ENCODE measurements at regions not wholly inside any gene's neighbourhood (a gene's known extent, or its start where the extent isn't known, plus 50 kb on each side); places are given as distances from the start of the nearest gene placed in this dataset.

DNA sequence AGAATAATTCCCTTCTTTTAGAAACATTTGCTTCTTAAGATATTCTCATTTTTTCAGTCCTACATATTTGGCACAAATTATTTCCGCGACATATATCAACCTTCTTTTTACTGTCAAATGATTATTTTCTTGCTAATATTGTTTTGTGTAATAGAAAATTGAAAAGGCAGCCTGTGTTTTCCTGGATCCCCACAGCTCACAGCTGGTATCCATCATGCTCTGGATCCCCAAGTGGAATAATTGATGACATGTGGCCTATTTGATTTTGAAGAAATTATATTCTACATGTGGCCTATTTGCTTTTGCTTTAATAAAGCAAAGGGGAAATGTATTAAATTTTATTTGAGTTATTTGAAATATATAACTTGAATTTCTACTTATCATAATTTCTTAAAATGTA, 199.4 kb upstream of the LUZP2 start:
- DNase-seq (ENCODE audit: low read depth in 4 of 4, low spot score in 3 of 4), result no peak

DNA sequence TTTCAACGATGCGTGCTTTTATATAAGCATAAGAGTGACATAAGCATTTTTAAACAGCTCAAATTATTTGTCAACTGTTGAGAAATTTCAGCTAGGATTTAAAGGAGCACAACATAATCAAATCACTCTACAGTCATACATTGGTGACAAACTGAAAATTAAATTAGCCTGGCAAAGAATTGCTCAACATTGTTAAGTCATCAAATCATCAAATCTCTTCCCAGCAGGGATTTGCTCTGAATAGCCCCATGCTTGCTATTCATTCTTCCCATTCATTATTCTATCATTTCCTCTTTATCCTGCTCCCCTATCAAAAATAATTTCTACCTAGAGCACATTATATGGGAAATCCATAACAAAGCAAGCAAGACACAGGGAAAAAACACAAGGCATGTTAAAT, 198.7 kb upstream of the LUZP2 start:
- DNase-seq (ENCODE audit: low read depth in 4 of 4, low spot score in 3 of 4), result no peak

DNA sequence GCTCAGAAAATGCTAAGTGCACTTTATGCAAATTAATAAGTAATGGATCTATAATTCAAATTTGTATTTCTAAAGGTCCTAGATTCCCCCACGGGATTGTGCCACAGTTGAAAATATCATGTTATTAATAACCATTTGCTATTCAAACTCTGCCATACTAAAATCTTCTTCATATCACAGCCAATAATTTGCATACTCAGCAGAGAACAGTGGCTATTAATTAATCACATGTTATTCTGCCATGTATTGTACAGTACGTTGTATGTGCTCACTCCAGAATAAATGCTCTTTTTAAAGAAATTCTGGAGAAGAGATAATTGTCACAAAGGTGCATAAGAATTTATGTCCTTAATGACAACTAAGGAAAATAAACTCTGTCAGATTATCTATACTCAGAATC, 184.9 kb upstream of the LUZP2 start:
- DNase-seq (ENCODE audit: low read depth in 4 of 4, low spot score in 3 of 4), result no peak

DNA sequence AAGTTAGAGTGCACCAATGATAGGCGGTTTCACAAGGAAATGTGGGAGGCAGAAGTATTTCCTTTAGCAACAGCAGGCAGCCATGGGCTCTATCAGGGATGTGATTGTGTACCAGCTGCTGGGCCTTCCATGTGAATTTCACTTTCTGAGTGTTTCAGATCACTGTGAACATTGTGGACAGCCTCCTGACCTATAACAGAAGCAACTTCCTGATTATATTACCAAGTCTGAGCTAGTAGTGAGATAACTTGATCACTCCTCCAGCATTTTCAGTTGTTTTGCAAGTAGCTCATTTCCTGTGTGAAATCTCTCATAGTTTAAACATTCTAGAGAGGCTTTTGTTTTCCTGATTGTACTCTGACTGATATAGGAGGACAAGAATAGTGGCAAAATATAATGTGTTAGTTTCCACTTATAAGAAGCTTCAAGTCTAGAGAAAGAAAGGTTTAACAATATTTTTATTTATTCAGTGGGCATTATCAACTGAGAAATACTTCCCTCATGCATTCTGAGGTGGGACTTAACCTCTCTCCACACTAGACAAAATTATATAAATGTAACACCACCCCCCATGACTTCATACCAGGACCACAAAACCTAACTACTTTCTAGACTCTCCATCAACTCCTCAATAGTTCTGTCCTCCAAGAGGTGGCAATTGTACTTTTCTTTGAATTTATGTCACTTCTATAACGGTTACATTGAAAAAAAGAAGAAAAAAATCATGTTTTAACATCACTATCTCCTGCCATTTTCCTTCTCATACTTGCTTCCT, 184.2 kb upstream of the LUZP2 start:
- DNase-seq (ENCODE audit: low read depth in 4 of 4, low spot score in 3 of 4), result no peak

DNA sequence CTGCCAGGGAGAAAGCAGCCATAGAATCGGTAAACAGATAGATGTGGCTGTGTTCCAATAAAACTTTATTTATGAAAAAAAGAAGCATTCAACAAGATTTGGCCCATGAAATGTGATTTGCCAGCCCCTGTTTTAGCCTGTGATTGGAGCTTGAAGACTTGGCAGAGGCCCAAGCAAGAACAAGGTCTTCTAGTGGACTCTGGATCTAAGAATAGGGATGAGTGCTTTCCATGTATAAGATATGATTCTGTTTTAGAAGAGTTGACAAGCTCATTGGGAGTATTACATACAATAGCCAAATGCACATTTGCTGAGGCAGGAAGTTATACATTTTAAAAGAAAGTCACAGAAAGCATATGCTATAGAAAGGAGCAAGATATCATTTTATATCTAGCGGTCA, 175.6 kb upstream of the LUZP2 start:
- no peak for DNase-seq (ENCODE audit: low read depth in 4 of 4, low spot score in 3 of 4)

DNA sequence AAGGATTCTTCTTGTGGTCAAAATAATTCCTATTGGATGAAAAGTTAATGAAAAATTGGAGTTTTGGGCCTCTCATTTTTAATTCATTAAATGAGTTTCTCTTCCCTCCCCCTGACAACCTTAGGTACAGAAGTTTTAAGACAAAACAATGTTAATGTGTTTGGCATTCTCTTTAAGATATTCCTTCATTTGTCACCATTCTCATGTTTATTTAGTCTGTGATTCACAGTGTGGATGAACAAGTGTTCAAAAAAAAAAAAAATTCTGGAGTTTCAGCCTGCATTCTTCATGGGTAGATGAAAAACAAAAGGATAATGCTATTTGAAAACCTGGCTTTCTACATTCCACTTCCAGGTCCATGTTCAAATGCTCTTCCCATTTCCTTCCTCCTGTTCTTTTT, 172.6 kb upstream of the LUZP2 start:
- DNase-seq (ENCODE audit: low read depth in 4 of 4, low spot score in 3 of 4), result no peak

DNA sequence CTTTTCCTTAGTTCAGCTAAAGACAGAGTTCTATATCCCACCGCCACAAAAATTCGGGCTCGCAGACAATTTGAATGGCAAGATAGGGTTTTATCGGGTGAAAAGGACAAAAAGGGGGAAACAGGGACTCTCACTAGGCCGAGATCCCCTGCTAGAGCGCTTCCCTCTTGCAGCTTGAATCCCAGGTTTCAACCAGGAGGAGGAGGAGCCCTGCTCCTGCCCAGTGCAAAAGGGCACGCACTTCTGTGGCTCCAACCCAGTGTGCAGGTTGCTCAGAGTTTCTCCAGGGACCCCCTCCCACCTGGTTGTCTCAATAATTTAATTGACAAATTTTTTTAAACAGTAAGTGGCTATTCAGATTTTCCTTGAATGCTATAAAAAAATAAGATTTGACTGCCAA, 152.6 kb upstream of the LUZP2 start:
- no peak for DNase-seq (ENCODE audit: low read depth in 4 of 4, low spot score in 3 of 4)

DNA sequence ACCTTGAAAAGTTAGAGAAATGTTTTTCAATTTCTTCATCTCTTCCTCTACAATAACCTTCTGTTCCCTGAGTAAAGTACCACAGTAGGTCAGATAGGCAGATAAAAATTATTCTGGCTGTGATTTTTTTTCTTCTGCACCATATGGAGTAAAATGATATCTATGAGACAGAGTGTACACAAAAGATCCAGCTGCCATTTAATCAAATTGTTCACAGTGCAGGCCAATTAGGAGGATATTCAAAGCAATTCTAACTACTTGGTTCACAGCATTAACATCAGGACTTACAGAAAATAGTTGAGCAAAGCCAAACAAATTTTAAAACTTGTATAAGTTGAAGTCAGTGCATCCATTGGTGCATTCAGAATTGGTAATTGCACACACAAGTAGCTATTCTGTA, 147.9 kb upstream of the LUZP2 start:
- DNase-seq (ENCODE audit: low read depth in 4 of 4, low spot score in 3 of 4), result no peak

DNA sequence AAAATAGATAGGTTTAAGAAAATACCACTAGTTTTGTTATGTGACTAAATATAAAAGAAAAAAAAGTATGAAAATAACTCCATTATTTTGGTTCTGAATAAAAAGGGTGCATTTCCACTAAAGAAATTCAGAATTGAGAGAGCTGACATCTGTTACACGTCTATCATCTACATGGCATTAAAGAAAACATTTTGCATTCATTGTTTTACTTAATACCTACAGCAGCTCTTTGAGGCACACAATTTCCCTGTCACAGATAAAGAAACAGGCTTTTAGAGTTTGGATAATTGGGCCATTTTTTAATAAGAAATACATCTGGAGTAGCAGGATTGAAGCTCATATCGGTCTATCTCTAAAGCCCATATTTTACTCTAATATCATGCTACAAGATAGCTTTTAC, 145.7 kb upstream of the LUZP2 start:
- no peak for DNase-seq (ENCODE audit: low read depth in 4 of 4, low spot score in 3 of 4)

DNA sequence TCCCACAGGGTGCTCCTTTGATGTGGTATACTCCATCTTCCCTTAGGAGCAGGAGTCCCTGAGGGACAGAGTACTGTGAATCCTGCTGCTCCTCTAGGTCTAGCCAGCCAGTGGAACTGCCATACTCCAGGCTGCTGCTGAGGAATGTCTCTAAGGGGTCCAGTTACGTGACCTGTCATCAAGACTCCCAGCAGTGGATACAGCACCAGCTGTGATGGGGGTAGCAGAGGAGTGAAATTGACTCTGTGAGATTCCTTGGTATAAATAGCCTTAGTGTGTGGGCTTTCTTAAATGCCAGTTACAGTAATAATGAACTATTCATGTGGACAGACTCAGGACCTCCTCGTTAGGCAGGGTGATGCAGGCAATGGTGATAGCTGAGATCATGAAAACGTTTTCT, 140.4 kb upstream of the LUZP2 start:
- DNase-seq (ENCODE audit: low read depth in 4 of 4, low spot score in 3 of 4), result no peak

DNA sequence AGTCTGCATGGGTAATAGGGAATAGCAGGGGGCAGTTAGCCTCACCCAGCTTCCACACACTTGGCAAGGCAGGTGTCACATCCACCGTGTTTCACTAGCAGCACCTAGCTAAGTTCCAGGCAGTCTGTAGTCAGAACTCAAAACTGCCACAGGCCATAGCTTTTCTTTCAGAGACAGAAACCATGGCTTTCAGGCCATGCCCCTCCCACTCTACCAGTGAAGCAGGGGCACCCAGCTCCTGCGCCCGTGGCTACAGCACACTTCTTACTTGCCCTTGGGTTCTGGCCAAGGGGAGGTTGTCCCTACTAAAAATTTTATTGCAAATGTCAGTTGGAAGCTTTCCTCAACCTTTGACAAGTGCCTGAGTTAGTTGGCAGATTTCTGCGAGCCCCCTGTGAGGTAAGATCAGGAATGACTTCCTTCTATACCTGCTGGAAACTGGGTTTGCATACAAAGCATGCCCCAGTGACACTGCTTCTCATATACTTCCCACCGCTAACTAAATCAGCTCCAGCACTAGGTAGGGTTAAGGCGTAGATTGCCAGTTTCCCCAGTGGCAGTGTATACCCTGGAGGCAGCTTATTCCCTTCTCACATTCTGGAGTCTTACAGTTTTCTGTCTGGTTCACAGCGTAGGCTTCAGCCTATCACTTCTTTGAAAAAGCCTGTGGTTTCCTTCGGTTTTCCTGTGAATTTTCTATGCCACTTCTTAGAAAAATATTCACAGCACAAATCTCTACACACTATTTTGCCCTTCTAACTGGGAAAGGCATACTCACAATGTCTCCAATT, 139.0 kb upstream of the LUZP2 start:
- DNase-seq (ENCODE audit: low read depth in 4 of 4, low spot score in 3 of 4), result no peak

DNA sequence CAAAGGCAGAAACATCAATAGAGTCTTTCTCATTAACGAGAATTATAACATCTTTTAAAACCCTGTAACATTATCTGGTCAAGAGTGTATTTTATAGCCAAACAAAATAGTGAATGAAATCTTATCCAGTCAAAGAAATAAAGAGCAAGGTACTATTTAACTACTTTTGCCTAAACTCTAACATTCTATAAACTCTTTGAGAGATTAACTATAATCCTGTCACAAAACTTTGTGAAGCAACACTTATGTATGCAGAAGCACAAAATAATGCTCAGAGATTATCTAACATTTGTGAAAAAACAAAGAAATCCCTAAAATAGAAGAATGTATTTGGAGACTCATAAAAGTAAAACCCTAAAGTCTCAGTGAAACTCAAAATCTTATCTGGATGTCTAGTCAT, 124.4 kb upstream of the LUZP2 start:
- DNase-seq (ENCODE audit: low read depth in 4 of 4, low spot score in 3 of 4), result no peak

DNA sequence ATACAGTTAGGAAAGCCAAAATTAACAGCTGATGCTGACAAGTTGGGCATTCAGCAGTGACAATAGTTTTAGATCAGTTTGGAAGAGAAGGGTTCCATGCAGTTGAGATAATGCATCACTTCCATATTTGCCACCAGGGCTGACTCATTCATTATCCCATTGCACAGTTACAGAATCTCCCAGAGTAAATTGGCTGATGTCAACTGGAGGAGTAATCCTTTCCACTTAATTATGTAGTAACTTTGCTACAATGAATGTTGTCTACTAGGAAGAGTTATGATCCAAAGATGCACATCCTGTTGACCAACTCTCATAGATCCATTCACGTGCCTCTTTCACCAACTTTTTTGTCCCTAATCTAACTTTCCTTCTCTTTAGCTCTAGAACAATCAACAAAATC, 123.3 kb upstream of the LUZP2 start:
- no peak for DNase-seq (ENCODE audit: low read depth in 4 of 4, low spot score in 3 of 4)

DNA sequence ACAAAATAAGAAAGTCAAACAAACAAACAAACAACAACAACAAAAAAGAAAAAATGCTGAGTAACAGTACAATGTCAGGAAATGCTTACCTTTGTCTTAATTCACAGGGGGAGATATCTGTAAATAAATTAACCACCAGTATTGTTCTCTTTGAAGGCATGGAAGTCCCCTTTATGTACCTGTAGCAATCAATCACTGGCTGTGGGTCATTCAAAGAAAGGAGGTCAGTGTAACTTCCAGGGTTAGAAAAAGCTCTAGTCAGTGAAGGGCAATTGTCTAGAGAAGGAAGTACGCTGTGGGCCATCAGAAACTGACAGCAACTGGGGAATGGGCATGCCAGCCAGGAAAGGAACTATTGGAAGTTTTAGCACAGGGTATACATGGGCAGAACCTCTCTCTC, 121.5 kb upstream of the LUZP2 start:
- no peak for DNase-seq (ENCODE audit: low read depth in 4 of 4, low spot score in 3 of 4)

DNA sequence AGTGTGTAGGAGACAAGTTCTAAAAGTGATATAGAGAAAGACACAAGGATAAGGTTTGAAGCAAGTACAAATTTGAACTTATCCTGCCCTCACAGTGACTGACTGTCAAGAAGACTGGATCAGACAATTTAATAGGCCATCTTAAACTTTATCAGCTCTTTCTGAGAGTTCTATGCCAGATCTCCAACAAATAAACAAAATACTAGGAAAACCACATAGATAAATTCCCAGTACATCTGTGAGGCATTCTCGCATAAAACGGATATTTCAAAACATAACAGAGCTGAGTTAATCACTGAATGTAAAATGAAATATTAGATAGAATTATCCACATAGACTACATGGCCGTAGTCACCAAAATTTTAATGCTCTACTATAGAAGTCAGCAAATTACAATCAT, 120.9 kb upstream of the LUZP2 start:
- DNase-seq (ENCODE audit: low read depth in 4 of 4, low spot score in 3 of 4), result no peak

DNA sequence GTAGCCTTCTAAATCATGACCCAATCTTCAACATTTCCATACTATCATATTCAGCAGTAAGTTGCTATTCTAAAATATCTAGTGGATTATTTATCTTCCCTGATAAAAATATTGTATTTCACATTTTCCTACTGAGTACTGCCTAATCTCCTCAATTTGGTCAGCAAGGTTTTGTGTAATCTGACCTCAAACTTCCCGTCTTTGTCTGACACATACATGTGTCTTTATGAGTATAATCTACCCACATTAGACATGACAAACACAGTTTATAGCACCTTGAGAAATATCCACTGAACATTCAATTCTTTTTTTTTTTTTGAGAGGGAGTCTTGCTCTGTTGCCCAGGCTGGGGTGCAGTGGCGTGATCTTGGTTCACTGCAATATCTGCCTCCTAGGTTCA, 113.7 kb upstream of the LUZP2 start:
- DNase-seq (ENCODE audit: low read depth in 4 of 4, low spot score in 3 of 4), result no peak

DNA sequence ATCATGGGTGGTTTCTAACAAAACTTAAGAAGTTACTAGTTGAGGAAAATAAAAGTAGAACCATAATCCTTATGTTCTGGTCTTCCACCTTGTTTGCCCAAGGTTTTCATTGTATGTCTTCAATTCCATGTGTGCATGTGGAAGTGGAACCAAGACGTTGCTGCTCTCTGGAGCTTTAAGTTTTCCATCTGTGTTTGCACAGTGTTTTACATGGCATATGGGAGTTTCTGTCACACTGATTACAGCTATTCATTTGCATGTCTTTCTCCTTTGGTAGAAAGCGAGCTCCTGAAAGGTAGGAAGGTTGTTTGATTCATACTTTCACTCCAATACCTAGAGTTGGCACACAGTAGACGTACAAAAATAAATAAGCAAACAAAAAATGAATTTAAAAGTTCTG, 112.6 kb upstream of the LUZP2 start:
- no peak for DNase-seq (ENCODE audit: low read depth in 4 of 4, low spot score in 3 of 4)

DNA sequence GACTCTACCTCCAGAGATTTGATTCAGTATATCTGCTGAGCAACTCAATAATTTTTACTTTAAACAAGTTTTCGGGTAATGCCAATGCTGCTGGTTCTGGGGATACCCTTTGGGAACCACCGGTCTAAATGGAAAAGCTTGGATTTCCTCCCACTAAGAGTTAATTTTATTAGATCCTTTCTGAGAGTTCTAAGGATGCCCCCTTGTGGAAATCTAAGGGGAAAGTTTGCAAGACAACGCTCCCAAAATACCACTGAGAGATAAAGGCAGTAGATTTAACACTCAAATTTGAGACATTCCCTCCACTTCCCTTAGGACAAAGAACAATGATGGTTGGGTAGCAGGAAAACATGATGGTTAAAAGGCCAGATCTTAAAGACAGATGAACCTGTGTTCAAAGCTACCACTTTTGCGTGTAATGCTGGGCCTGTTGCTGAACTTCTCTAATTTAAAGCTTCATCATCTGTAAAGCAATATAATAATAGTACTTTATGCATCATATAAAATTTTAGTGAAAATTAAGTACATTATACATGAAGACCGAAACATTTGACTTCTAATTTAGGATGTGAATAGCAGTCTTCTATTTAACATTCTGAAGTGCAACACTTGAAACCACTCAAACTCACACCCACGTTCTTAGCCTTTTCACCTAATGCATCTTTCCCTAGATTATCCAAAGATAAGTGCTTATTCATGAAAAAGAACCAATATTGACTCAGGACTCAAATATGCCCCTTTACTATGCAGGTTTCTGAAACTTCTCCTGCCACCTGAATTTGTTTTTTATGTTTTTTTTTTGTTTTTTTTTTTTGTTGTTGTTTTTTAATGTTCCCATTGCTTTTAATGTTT, 110.1 kb upstream of the LUZP2 start:
- no peak for DNase-seq (ENCODE audit: low read depth in 4 of 4, low spot score in 3 of 4)

DNA sequence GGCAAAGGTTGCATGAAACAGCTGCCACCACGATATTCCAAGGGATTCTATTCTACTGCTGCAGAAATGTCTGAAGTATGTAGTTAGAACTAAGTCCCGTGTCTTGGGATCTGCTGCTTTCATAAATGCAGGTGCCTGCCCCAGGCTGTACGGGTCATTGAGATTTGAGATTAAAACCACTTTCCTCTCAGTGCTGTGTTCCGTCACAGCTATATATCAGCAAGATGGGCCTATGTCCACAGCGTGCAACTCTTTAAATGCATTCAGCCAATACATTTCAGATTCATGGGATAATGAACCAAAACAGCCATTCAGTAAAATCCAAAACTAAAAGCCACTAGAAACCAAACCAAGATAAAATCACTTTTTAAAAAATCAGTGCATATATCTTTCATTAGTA, 107.3 kb upstream of the LUZP2 start:
- DNase-seq (ENCODE audit: low read depth in 4 of 4, low spot score in 3 of 4), result no peak

DNA sequence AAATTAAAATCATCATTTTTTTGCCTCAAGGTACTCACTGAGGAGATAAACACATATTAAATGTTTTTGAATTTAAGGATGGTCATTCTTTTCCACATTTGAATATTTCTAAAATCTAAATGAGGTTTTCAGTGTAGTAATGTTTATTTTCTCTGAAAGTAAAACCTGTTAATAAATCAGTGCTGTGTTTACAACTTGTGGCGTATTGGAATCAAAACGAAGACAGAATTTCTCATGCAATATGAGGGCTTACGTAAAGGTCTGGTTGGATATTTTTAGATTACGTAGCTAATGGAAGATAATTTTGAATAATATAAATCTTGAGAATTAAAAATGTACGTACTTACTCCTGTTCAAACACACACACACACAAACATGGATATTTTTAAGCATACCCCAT, 106.8 kb upstream of the LUZP2 start:
- no peak for DNase-seq (ENCODE audit: low read depth in 4 of 4, low spot score in 3 of 4)

DNA sequence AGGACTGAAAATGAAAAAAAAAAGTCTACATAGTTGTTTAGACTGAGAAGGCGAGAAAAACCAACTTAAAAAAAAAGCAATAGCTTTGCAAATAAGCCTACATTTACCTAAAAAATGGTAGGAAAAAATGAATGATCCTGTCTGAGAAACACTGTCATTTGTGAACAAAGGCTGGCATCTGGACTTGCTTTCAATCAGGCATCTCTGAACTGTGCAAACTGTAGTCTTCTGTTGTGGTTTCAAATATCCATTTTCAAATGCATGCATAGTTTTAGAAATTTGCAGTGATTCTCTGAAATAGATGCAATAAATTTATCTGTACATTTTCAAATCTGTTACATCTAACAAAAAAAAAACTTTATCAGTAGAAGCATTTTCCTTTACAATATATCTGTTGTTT, 106.1 kb upstream of the LUZP2 start:
- DNase-seq (ENCODE audit: low read depth in 4 of 4, low spot score in 3 of 4), result no peak

DNA sequence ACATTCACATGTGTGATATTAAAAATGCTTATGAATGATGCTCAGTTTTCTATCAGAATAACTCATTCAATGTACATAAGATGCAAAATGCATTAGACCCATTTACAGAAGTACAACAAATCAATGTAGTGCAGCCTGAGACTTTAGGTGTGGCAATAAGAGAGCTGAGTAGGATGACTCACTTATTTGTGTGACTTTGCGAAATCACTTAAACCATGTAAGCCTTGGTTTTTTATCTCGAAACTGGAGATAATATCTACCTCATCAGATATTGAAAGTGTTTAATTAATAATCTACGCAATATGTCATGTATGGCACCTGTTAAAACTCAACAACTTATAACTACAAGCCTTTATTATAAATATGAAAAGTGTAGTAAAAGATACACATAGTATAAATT, 105.7 kb upstream of the LUZP2 start:
- no peak for DNase-seq (ENCODE audit: low read depth in 4 of 4, low spot score in 3 of 4)
